ENCODE measurements at regions not wholly inside any gene's neighbourhood (a gene's known extent, or its start where the extent isn't known, plus 50 kb on each side); places are given as distances from the start of the nearest gene placed in this dataset.

GRCh38 chr7:88589927-88590326 is 169.6 kb upstream of the ZNF804B start:
- Histone ChIP-seq H3K9me3 (ENCODE audit: control insufficient read depth, low read depth, low read length) (no peaks in the 10 kb centered on the region), H3K9ac (ENCODE audit: extremely low read depth, insufficient read length, low read length) (no peak overlapping the region), H3K27ac (ENCODE audit: insufficient read length, low read depth, low read length) (no peak overlapping the region), H2BK5ac (ENCODE audit: insufficient read length, low read length) (no peak overlapping the region), H3K4ac (ENCODE audit: low read depth, low read length) (no peak overlapping the region), H3K27me3 (ENCODE audit: insufficient read depth, low read length) (no peaks in the 10 kb centered on the region), H2BK20ac (ENCODE audit: low read depth, low read length, poor library complexity, severe bottlenecking) (no peak overlapping the region), H3K79me1 (ENCODE audit: insufficient read depth, low read depth, low read length, poor library complexity, severe bottlenecking) (no peaks in the 10 kb centered on the region), H3K23me2 (ENCODE audit: insufficient read length, low read depth, low read length, poor library complexity, severe bottlenecking) (no peaks in the 10 kb centered on the region), H3K79me2 (ENCODE audit: insufficient read depth, low read length) (no peaks in the 10 kb centered on the region), H3K56ac (ENCODE audit: insufficient read length, low read depth, low read length) (no peak overlapping the region), H4K5ac (ENCODE audit: insufficient read length, low read depth, low read length) (no peak overlapping the region), H3K4me2 (ENCODE audit: insufficient read depth, insufficient read length, low read length) (no peak overlapping the region), H3K4me1 (ENCODE audit: insufficient read depth, low read length) (no peaks in the 10 kb centered on the region), H3T11ph (ENCODE audit: low read length) (no peak overlapping the region), H2AFZ (ENCODE audit: low read length) (no peak overlapping the region), H2BK15ac (ENCODE audit: low read depth, low read length) (no peak overlapping the region), H3K14ac (ENCODE audit: insufficient read depth, low read length) (no peak overlapping the region), H3K23ac (ENCODE audit: insufficient read length, low read depth, low read length) (no peak overlapping the region), H3K18ac (ENCODE audit: insufficient read length, low read depth, low read length) (no peak overlapping the region), H4K91ac (ENCODE audit: insufficient read length, low read depth, low read length) (no peak overlapping the region), H2AK5ac (ENCODE audit: insufficient read length, low read length) (no peak overlapping the region), H2BK120ac (ENCODE audit: low read depth, low read length, poor library complexity, severe bottlenecking) (no peak overlapping the region), H4K8ac (replicated peaks; ENCODE audit: insufficient read length, low read depth, low read length) (no peak overlapping the region), H4K20me1 (ENCODE audit: control insufficient read depth, insufficient read depth, insufficient read length) (no peaks in the 10 kb centered on the region), H2BK12ac (ENCODE audit: insufficient read length, low read depth, low read length) (no peak overlapping the region)
- Mint-ChIP-seq H3K9me3 (peaks cover 0 to 7% of the 10 kb centered on the region in 2 experiments; a peak in 3 of 5 replicates), H3K4me3 (no peak overlapping the region), H3K4me1 (peaks cover 7 to 8% of the 10 kb centered on the region in 2 experiments), H3K27ac (no peak overlapping the region), H3K27me3 (ENCODE audit: low read depth) (no peaks in the 10 kb centered on the region), H3K36me3 (ENCODE audit: insufficient read depth in 1 of 3, low read depth in 3 of 3) (peaks cover 0 to 16% (median 0%) of the 10 kb centered on the region in 3 experiments; a peak in 3 of 7 replicates)
- TF ChIP-seq CTCF (conservative IDR thresholded peaks at IDR 0.05): no peak
- DNase-seq: no peak
- no CpG with 5 or more reads among the region's 1 CpG for WGBS (ENCODE audit: extremely low coverage, insufficient read length, low lambda C conversion rate)
